Hematopoietic multipotent progenitor cell treated with erythropoietin and hydrocortisone succinate and interleukin-3 and kit ligand, for 6 days (in vitro differentiated cells): ENCODE measurements at regions not wholly inside any gene's neighbourhood (a gene's known extent, or its start where the extent isn't known, plus 50 kb on each side); places are given as distances from the start of the nearest gene placed in this dataset.
A peak's percentile ranks its signal among the peaks of the same experiment; 100 is the strongest.
"Not testable (repeated sequence)": the region's sequence is repeated elsewhere in the genome, so short reads cannot be mapped to it uniquely, and the experiment has no call there.

Source experiments
- DNase-seq: peaks from one replicate; pipeline ENCODE4 v3.0.0-alpha.2; 2015

DNA sequence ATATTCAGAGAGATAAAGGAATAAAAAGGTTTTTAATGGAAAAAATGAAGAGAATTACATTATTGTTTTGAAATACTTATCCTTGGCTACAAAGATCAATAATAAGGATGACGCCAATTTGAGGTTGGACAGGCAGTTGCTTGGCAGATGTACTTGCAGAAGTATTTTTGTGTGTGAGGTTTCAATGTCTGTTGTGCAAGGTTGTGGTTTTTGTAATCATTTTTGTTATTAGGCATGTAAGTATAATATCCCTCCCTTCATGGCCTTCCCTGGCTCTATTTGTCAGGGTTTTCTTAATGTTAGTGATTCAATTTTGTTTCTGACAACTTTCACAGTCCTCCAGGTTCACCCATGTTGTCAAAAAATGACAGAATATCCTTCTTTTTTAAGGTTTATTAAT, 105.9 kb downstream of the OTOL1 start:
- DNase-seq: peak; percentile 17

- no peak for DNase-seq
These were observed 106.3 kb downstream of the OTOL1 start for GRCh38 chr3:161602918-161603317.

DNA sequence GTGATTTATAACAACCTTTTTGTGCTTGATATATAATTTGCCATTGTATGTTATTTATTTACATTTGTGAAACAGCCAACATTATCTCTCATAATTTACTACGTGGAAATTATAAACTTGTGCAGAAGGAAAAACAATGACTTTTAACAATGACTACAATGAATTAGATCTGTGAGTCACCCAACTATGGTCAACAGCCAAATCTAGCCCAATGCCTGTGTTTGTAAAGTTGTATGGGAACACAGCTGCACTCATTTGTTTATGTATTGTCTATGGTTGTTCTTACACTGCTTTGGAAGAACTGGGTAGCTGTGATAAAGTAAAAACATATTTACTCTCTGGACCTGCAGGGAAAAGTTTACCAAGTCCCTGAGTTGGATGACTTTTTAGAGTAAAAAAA, 110.4 kb downstream of the OTOL1 start:
- DNase-seq: no peak

DNA sequence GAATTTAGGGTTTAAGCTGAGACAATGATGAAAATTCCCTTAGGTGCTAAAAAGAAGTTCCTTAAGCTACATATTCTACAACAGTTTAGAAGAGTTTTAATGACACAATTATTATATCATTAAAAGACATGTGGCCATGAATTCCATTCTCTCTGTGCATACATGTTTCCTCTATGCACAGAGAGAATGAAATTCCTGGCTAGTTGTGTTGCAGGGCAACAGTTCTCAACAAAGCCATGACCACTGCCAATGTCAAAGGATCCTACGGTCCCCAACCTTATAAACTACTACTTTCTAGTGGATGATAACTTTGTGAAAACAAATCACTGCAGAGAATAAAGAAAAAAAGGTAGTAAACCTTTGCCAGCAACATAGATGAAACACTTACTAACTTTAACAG, 122.7 kb downstream of the OTOL1 start:
- no peak for DNase-seq

DNA sequence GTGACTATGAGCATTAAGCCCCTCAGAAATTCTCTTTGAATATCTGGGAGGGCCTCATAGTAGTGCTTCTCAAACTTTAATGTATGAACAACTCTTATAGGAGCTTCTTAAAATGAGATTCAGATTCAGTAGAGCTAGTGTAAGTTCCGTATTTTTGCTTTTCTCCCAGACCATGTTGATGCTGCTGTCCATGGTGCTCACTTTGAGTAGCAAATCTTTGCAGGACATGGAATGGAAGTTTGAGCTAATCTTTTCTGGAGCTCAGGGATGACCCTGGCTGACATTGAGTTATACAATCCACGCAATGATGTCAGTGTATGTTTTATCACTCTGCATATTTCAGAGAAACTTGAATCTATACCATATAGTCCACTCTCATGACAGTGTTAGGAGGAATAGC, 134.2 kb downstream of the OTOL1 start:
- DNase-seq: peak; percentile 3

DNA sequence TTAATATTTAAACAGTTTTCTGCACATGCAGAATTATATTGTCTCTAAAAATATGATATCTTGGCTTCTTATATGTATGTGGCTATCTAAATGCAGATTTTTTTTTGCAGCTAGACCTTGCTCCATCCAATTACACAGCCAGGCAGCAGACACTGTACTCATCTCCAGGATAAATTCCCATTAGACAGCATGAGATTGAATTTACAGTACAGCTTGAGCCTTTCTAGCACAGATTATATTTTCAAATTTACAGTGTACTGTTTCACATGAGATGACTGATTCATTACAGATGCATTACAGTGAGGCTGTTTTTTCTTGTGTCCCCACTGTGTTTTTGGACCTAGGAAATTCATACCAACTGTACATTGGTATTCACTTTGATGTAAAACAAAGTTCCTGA, 134.9 kb downstream of the OTOL1 start:
- DNase-seq: no peak

DNA sequence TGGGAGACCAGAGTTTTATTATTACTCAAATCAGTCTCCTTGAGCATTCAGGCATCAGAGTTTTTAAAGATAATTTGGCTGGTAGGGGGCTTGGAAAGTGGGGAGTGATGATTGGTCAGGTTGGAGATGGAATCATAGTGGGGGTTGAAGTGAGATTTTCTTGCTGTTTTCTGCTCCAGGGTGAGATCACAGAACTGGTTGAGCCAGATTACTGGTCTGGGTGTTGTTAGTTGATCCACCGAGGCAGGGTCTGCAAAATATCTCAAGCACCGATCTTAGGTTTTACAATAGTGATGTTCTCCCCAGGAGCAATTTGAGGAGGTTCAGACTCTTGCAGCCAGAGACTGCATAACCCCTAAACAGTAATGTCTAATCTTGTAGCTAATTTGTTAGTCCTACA, 141.0 kb downstream of the OTOL1 start:
- no peak for DNase-seq

DNA sequence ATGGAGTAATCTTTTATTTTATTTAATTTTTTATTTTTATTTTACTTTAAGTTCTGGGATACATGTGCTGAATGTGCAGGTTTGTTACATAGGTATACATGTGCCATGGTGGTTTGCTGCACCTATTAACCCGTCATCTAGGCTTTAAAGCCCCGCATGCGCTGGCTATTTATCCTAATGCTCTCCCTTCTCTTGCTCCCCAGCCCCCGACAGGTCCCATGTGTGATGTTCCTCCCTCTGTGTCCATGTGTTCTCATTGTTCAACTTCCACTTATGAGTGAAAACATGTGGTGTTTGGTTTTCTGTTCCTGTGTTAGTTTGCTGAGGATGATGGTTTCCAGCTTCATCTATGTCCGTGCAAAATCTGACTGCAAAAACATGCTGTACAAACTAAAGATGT, 142.5 kb downstream of the OTOL1 start:
- not testable (repeated sequence) for DNase-seq

- DNase-seq: no peak
These were observed 143.6 kb downstream of the OTOL1 start for GRCh38 chr3:161640181-161640580.

DNA sequence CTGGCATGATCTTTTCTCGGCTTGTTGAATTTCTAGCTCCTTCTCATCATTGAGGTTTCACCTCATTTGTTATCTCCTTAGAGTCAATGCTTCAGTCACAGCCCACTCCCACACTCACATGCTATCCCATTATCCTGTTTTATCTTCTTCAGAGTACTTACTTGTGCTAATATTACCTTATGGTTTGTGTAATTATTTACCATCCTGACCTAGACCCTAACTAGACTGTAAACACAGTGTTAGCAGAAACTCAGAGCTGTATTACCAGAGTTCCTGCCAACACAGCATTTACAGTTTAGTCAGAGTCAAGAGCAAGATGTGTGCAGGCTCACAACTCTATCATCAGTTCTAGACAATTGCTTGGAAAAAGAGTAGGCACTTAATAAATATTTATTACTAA, 144.7 kb downstream of the OTOL1 start:
- DNase-seq: no peak

DNA sequence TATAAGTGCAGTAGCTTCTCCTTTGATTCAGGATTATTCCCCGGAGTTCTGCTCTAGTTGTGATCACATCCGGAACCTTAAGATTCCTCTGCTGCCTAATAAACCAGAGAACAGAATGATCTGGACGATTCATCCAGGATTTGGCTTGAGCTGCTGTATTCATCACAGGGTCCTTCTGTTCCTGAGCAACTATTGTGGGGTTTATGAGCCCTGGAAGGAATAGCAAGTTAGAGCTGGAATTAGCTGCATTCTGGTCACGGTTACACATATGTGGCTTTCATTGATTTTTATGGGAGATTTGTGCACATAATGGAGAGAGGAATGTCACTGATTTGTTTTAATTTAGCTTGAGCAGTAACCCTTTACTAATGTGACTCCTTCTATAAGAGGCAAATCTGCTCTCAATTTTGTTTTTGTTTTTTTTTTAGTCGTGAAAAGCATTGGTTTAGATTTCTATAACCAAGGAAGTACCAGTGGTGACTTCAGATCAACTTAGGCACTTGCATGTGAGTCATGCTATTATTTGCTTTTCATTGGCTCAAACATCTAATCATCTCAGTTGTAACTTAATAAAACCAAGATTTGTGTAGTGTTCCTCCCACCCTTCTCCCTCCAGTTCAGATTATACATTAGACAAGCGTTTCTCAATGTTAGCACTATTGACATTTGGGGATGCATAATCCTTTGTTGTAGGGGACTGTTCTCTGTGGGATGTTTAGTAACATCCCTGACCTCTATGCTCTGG, 148.5 kb downstream of the OTOL1 start:
- DNase-seq: no peak

DNA sequence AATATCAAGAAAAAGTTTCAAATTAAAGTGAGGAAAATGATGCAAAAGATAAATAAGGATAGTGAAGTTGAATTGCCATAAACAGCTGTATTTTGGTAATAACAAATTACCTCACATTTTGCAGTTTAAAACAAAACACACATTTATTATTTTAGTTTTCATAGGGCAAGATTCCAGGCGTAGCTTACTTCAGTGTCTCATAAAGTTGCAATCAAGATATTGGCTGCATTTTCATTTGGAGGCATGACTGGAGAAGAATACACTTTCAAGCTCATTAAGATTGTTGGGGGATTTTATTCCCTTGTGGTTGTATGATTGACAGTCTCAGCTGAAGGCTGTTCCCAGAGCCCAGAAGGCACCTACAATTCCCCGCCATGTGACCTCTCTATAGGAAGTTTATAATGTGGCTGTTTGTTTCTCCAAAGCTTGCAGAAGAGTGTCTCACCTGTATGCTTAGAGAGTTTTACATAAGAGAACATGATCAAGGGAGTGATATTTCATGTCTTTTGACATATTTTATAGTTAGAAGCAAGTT, 151.4 kb downstream of the OTOL1 start:
- DNase-seq: no peak

GRCh38 chr3:161649900-161650484, 153.4 kb downstream of the OTOL1 start:
- no peak for DNase-seq

DNA sequence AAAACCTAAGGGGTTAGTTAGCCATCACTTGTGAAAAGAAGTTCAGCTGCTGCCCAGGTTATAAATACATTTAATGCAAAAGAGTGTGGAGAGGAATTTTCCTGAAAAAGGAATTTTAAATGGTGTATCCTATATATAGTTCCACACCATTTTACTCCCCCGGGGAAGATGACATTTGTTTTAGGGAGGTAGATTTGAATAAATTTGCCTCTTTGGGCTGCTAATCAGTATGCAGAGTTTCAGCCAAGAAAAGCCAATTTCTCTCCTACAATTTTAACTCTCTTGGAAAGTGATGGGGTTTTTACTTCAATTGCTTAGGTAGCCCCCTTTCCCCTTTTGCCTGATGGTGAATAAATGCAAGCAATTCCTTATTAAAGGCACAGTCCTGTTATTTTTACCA, 161.2 kb downstream of the OTOL1 start:
- DNase-seq: no peak

- no peak for DNase-seq
These were observed 174.5 kb downstream of the OTOL1 start for GRCh38 chr3:161671141-161671540.

- DNase-seq: no peak
These were observed 175.9 kb downstream of the OTOL1 start for GRCh38 chr3:161672478-161672877.

DNA sequence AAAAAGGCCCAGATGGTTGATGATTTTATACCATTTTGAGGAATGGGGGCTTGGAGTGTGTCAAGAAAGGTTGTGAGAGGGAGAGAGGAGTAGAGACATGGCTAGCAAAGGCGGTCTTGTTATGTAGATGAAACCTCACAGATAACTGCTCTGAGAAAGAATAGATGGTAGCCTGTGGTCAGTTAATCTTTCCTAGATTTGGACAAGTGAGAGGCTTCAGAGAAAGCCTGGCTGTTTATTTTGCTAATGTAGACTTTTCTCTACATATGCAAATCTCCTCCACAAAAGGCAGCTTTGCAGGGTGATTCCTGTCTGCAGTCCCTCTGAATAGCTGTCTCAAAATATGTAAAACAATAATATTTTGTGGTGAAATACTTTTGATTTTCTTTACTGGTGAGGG, 177.3 kb downstream of the OTOL1 start:
- DNase-seq: no peak

DNA sequence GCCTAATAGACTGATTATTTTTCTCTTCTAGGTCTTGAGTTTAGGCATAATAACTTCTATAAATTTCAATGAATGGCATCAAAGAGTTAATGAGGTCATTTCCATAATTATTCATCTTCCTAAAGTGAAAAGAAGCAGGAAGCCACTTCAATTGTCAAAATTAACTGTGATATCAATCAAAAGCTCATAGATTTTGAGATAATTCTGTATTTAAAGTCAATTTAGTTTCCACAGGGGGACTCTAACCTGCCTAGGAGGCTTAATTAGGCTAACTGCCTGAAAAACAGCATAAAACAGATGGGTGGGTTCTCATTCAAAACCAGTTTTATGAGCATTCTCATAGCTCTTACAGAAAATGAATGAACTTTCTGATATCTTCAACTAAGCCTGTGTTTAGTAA, 177.8 kb downstream of the OTOL1 start:
- no peak for DNase-seq

- not testable (repeated sequence) for DNase-seq
These were observed 185.2 kb downstream of the OTOL1 start for GRCh38 chr3:161681831-161682230.

DNA sequence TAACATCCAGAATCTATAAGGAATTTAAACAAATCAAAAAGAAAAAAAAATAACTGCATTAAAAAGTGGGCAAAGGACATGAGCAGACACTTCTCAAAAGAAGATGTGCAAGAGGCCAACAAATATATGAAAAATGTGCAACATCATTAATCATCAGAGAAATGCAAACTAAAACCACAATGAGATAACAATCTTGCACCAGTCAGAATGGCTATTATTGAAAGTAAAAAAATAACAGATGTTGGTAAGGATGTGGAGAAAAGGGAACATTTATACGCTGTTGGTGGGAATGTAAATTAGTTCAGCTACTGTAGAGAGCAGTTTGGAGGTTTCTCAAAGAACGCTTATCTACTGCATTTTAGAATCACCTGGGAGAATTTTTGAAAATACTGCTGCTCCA, 186.1 kb downstream of the OTOL1 start:
- DNase-seq: peak; percentile 49

- DNase-seq: no peak
These were observed 193.1 kb downstream of the OTOL1 start for GRCh38 chr3:161689584-161690298.

DNA sequence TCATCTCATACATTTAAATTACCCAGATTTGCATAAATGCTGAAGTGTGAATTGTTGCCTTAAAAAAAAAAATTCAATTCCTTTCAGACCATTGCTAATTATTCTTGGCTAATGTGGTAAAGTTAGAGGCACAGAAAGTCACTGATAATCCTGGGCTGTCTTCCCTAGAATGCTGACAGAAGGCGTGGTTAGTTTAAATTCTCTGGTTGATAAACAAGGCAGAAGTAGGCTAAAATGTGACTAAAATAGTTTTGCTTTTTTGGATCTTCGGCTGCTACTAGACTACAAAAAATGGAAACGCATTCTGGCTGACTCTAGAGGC, 193.7 kb downstream of the OTOL1 start:
- no peak for DNase-seq

DNA sequence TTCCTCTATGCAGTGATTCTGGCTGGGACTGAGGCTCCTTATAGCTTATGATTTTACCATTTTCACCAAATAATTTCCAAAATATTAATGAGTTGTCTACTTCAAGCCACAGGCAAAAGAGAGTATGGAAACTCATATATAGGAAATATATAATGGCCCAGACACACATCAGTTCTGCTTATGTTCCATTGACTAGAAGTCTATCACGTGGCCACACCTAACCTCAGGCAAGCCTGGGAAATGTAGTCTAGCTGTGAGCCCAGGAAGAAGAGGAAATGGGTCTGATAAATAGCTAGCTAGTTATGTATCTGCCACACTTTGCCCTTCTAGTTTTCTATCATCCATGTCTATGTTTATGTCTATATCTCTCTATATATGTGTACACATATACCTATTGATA, 195.1 kb downstream of the OTOL1 start:
- DNase-seq: no peak
